Forelimb muscle (tissue), 1 donor: ENCODE measurements at regions not wholly inside any gene's neighbourhood (a gene's known extent, or its start where the extent isn't known, plus 50 kb on each side); places are given as distances from the start of the nearest gene placed in this dataset.

ENCODE experiments used
- DNase-seq: peaks from one replicate; pipeline ENCODE4 v3.0.0-alpha.2; 2013; ENCODE audit warnings: low read depth

- DNase-seq, result no peak
Measured at GRCh38 chr10:31644931-31645633, 283.5 kb downstream of the ARHGAP12 start.

DNA sequence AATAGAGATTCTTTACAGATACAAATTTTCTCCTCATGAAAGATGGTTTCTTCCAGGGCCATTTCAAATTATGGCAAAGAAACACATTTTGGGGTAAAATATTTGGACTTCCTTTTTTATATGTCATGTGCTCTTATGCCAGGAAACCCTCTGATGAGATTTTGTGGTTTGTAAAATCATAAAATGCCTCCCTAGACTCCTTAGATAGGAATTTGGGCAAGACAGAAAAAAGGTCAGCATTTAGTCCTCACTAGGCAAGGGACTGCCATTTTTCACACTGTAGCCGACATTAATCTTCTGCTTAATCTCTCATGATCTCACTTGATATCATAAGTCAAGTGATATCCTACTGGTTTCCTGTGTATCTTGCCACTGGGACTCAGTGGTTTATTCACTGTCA lies 286.4 kb downstream of the ARHGAP12 start:
- no peak for DNase-seq

DNA sequence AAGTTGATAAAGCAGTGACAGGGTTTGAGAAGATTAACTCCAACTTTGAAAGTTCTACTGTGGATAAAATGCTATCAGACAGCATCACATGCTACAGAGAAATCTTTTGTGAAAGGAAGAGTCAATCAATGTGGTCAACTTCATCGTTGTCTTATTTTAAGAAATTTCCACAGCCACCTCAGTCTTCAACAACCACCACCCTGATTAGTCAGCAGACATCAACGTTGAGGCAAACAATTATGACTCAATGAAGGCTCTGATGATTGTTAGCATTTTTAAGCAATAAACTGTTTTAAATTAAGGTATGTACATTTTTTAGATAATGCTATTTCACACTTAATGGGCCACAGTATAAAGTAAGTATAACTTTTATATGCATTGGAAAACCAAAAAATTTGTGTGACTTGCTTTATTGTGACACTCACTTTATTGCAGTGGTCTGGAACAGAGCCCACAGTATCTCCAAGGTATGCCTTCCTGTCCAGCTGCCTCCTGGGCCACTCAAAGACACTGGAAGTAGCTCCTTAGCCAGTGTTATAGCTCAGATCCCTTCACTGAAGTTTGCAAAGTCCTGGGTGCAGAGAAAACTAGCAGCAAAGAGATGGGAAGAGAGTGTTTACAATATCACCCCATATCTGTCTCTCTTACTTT lies 293.1 kb downstream of the ARHGAP12 start:
- DNase-seq, result no peak

- no peak for DNase-seq
Measured at GRCh38 chr10:31635009-31635408, 293.6 kb downstream of the ARHGAP12 start.

- no peak for DNase-seq
Measured at GRCh38 chr10:31630861-31631567, 297.6 kb downstream of the ARHGAP12 start.

DNA sequence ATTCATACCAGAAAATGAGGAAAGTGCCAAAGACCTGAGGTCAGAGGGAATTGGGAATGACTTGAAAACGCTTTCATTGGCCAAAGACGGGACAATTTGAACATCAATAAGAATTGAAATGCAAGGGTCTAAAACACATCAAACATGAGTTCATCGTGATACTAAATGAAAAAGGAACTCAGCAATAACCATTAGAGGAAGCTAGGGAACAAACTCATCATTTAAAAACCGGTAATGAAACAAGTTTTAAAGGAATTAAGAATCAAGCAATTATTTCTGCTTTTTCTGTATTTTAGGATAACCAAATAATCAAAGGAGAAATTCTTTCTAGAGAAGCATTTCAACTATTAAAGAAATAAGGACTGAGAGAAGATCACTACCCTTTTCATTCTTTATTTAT lies 303.1 kb downstream of the ARHGAP12 start:
- DNase-seq, result no peak

GRCh38 chr10:31624611-31625010 lies 304.0 kb downstream of the ARHGAP12 start:
- no peak for DNase-seq

DNA sequence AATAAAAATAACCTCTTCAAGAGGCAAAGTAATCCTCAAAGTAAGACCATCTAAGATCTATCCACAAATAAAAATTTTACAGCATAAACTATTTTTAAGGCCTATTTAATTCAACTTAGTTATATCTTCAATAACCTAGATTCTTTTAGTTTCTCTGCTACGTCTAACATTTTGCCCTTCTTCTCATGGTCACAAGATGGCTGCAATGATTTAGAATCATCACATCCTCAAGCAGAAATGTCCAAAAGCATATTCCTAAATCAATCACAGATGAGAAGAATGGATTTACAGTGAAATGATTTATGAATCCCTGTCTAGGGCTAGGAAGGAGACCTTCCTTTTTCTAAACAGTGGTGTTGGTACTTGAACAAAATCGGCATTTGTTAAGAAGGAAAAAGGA lies 304.7 kb downstream of the ARHGAP12 start:
- no peak for DNase-seq

GRCh38 chr10:31623466-31623865 lies 304.4 kb downstream of the ZEB1 start:
- DNase-seq, result peak; percentile 40

DNA sequence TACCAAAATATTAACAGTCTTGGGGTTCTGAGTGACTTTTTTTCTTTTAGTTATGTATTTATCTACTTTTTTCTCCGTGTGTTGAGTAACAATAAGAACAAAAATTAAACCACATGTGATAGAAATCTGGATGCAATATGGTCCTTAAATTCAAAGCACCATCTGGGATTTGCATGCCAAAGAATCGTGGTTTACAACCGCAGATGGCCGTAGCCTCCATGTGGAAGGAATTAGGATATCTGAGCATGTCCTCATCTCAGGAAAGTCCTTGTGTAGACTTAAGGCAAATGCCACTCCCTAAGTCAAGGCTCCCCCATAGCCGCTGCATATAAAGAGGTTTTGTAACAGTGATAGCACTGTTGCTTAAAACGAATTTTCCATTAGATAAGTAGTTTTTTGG lies 304.0 kb downstream of the ZEB1 start:
- DNase-seq, result peak; percentile 82

GRCh38 chr10:31621733-31622132 lies 302.7 kb downstream of the ZEB1 start:
- no peak for DNase-seq

GRCh38 chr10:31620226-31621151 lies 301.5 kb downstream of the ZEB1 start:
- DNase-seq, result peak; percentile 73

DNA sequence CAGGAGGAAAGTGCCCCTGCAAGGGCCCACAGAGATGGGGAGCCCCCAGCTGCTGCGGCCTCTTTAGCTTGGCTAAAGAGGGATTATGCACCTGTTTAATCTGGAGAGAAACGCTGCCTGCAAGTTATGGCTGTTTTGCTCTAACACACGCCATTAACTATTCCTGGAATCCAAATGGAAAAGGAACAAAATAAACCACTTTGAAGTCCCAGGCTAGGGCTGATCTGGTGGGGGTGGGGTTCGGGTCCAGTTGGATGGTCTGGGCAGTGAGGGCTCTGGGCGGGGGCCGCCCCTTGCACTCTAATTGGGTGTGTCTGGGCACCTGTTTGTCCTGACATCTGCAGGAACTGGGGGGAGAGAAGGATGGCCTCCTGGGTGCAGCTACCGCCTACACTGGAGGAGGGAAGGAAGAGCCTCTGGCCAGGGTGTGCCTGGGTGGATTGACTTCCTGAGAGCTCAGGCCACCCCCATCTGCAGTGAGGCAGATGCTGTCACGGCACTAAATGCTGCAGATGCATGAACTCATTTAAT lies 300.6 kb downstream of the ZEB1 start:
- peak; percentile 60 for DNase-seq

DNA sequence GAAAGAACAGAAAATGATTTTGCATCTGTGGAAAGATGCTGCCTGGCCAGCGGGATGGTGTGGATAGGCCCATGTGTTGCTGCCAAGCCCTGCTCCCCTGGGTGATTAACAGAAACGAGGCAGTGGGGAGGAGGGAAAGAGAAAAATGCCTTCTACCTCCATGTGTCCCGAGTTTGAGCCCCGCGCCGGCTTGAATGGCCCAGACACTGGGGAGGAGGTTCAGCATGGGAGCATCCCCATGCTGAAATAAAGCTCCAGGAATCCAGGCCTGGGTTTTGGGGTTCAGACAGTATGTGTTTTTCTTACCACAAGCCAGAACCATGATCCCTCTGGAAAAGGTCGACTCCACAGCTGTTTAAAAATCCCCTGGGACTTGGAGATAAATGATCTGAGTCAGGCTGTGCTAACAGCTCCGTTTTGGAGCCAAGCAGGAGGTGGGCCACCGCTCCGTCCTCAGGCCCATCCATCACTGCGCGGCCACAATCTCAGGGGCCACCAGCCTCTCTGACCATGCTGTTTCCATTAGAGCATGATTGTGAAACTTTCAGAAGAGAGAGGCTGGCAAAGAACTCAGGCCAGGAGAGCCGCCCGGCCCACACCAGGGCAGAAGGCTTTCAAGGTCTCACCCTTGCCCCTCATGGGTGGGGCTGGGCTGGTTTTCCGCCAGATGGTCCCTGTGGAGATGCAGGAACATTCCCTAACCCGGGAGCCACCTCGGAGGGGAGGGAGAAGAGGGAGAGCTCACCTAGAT lies 299.7 kb downstream of the ZEB1 start:
- peak; percentile 62 for DNase-seq

- DNase-seq, result no peak
Measured at GRCh38 chr10:31617757-31618156, 298.7 kb downstream of the ZEB1 start.

GRCh38 chr10:31617133-31617532 lies 298.1 kb downstream of the ZEB1 start:
- no peak for DNase-seq

- no peak for DNase-seq
Measured at GRCh38 chr10:31615129-31615528, 296.1 kb downstream of the ZEB1 start.

DNA sequence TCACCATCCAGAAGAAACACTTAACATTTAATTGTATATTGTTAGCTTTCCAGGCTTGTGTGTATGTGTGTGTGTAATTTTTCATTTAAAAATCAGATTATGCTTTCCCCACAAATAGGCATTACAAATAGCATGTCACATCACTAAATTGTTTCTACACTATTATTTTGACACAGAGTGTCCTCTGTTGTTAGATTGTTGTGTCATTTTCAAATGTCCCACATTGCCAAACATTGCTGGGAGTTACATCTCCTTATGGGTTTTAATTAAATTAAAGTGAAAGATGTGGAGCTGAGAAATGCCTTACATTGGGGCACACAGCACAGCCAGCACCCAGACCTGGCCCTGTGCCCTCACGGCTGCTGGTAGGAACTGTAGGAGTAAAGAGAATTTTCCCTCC lies 295.6 kb downstream of the ZEB1 start:
- DNase-seq, result no peak

DNA sequence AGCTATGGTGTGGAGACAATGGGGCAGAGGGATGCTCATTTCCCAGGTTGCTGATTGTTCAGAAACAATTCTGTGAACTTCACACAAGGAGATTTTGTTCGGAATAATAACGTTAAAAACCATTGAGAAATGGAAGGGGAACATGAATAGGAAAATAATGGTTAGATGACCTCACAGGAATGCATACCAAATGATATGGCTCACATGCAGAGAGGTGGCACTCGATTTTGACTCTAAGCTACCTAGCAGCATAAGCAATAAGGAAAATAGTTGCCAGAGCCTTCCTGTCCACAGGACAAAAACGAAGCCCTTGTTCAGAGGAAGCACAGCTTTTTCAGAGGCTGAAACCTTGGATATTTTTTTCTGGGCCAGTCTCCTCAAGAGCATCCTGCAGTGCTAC lies 293.1 kb downstream of the ZEB1 start:
- no peak for DNase-seq

GRCh38 chr10:31611161-31611560 lies 292.1 kb downstream of the ZEB1 start:
- DNase-seq, result no peak

DNA sequence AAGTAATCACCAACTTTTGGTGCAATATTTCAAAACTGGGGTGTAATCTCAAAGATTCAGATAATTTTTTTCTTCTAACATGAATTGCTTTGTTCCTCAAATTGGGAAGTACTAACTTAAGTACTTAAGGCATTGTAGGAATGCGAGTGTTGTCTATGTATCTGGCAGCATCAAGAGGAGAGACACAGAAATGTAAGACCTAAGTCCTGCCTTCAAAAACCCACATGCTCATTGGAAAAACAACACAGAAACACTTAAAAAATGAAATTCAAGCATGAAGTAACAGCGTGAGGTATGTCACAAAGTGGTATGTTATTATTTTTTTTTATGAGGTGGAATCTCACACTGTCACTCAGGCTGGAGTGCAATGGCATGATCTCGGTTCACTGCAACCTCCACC lies 288.5 kb downstream of the ZEB1 start:
- DNase-seq, result no peak
